Activated T-helper 1 cell treated with anti-CD3 and anti-CD28 coated beads, Interleukin-2, amount 50 U/mL, for 16 hours (primary cell): ENCODE measurements at regions not wholly inside any gene's neighbourhood (a gene's known extent, or its start where the extent isn't known, plus 50 kb on each side); places are given as distances from the start of the nearest gene placed in this dataset.
"Not testable (repeated sequence)": the region's sequence is repeated elsewhere in the genome, so short reads cannot be mapped to it uniquely, and the experiment has no call there.

Experiments
- DNase-seq, 2 donors: peaks; one replicate each; pipeline ENCODE4 v3.0.0-alpha.2; 2020; ENCODE audit warnings: low read depth in 1 of 2, low spot score in 1 of 2

DNA sequence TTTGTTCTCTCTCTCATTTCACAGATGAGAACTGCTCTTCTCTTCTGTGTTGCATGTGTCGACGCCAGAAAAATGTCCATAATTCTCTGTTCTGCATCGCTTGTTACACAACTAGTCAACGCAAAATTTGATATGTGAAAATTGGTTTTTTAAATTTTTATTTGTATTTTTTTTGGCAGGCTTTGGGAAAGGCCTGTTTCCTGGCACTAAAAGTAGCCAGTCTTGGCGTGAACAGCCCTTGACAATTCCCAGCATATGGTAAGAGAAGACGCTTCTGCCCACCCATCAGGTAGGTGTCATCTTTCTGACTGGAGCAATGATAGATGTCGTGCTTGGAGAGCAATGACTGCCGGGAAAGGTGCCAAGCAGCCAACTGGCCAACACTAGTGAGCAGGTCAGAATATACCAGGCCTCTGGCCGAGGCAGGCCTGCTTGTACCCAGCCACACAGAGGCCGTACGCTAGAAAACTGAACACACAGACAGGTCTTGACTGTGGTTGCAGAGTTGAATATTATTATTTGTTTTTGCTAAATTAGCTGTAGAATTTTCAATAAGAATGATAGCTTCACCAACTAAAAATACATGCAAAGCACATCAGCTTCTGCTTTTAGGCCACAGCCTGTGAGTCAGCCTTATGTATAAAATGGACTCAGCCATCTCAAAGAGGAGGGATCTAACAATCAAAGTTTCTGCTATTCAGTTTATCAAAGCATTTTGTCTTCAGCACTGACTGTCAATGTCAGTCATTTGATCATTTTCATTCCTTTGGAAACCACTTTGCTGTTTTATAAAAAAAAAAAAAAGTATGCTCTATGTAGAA, 837.5 kb downstream of the MCTP2 start:
- no peak for DNase-seq

GRCh38 chr15:95075792-95076677, 844.7 kb downstream of the MCTP2 start:
- no peak for DNase-seq

DNA sequence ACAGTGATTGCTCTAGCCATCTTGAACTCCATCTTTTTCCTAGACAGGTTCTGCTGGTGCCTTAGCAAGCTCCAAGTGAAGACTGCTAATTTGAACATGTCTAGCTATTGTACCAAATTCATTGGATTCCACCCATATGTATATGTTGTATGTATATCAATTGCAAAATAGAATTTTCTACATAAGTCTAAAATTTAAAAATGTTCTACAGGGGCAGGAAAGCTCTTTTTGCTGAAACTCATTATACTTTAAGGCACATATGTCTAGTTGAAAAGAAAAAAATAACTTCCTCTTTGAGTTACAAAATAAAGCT, 845.3 kb downstream of the MCTP2 start:
- DNase-seq = no peak

GRCh38 chr15:95078003-95078402, 846.6 kb downstream of the MCTP2 start:
- no peak for DNase-seq

DNA sequence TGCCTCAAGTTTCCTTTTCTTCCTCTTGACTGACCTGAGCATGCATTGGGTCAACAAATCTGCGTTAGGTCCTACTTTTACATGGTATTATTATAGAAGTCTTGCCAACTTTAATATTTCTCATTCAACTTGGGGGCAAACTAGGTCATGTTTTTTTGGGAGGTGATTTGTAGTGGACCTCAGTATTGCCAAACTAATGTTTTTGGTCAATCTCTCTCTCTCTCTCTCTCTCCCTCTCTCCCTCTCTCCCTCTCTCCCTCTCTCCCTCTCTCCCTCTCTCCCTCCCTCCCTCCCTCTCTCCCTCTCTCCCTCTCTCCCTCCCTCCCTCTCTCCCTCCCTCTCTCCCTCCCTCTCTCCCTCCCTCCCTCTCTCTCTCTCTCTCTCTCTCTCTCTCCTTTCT, 848.9 kb downstream of the MCTP2 start:
- not testable (repeated sequence) for DNase-seq

DNA sequence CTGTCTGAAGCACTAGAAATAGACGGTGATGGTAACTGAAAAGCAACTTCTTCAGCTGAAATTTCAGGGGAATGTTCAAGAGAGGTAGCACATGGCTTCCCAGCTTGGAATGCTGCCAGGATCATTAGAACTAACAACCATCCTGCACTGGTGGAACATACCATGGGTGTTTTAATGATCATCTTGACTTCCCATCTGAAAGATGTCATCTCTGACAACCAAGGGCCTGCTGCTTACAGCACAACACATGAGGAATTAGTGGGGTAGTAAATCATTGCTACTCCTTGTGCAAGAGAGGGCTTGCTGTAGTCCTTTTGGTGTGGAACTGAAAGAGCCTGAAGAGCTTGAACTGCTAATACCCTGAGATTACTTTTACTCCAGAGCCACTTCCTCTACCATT, 853.7 kb downstream of the MCTP2 start:
- DNase-seq = no peak

GRCh38 chr15:95086531-95087252, 855.3 kb downstream of the MCTP2 start:
- no peak for DNase-seq

- DNase-seq = no peak
These were observed 855.9 kb downstream of the MCTP2 start for GRCh38 chr15:95087253-95087609.

GRCh38 chr15:95091444-95091843, 860.1 kb downstream of the MCTP2 start:
- no peak for DNase-seq

DNA sequence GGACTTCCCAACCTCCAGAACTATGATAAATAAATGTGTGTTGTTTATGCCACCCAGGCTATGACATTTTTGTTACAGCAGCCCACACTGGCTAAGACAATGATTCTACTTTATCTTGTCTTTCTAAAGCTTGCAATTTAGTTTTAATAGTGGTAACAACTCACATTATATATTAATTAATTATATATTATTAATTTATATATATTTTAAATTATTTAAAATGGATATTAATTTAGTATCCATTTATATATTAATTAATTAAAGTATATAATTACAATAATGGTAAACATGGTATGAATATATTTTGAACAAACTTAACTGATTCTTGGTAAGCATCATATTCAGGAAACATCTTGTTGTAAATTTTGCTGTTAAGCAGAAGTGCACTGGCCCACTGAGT, 863.9 kb downstream of the MCTP2 start:
- no peak for DNase-seq

DNA sequence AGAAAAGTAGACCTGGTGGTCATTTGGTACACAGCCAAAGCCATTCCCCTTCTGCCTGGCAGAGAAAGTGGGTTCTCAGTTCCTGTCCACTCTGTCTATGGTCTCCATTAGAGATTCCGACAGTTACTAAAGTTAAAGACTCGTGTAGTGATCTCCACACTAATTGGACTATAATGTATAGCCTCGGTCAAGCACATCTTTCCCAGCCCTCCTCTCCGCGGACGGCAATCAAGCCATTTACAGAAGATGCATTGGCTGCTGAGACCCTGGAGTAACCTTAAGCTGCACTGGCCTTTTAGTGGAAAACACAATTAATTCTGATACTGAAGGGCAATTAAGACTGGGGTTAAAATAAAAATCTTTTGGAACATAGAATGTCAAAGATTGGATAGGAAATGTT, 865.3 kb downstream of the MCTP2 start:
- no peak for DNase-seq

DNA sequence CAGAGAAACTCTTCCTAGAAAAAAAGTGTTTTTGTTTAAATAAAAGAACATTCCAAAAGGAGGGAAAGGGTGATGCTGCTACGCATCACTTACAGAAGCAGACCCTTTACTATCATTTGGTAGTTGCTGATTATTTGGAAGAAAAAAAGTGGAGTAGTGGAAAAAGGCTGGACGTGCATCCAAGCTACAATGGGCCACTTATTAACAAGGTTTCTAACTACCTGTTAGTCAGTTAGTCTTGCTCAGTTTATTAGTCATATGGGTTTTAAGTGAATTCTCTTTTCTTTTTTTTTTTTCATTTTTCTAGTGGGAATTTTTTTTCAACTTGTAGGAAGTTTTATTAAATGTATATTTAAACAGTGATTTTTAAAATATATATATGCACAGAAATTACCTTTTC, 866.0 kb downstream of the MCTP2 start:
- no peak for DNase-seq

DNA sequence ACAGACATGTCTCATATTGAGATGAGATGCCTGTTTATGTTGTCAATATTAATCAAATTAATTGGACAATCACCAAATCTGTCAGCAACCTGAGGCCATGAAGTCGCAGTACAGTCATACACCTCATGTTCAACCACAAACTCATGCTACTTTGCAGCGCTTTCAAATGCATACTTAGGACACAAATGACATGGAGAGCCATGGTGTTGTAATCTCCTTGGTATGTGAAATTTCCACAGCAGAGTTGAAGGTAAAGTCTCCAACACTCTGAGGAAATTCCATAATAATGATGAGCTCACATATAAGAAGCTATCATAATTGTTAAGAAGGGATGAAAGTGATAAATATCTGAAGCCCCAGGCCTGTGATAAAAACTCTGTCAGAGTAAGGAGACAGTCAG, 873.9 kb downstream of the MCTP2 start:
- DNase-seq = no peak

DNA sequence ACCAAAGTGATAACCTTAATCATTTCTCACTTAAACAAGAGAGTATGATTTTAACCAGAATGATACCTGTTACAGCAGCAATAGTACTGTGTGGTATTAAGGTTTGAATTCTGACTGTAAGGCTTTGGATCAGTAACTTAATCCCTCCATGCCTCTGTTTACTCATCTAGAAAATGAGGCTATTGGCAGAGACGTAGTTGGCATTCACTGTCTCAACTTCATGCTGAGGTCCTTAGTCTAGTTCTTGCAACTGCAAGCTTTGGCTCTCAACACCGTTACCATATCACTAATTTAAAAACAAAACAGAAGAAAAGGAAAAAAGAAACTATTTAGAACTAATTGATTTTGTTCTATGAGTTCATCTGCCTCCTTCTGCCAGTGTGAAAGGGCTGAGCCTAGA, 875.4 kb downstream of the MCTP2 start:
- no peak for DNase-seq

DNA sequence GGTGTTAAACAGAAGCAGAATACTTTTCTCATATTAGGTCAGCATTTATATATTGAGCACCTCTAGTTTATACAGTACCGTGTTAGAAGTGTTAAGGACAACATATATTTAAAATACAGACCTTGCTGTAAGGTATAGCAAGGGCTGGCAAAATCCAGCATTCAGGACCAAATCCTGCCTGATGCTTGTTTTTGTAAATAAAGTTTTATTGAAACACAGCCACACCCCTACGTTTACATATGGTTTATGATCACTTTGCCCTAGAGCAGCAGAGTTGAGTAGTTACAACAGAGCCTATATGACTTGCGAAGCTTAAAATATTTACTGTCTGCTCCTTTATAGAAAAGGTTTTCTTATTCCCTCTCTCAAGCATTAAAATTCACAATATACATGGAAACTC, 877.3 kb downstream of the MCTP2 start:
- no peak for DNase-seq

DNA sequence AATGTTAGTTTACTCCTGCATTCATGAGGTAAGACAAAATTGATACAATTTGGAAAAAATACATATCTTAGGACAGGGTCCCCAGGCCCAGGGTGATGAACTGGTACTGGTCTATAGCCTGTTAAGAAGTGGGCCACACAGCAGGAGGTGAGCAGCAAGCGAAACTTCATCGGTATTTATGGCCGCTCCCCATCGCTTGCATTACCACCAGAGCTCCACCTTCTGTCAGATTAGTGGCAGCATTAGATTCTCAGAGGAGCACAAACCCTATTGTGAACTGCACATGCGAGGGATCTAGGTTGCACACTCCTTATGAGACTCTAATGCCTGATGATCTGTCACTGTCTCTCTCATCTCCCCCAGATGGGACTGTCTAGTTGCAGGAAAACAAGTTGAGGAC, 880.6 kb downstream of the MCTP2 start:
- no peak for DNase-seq

DNA sequence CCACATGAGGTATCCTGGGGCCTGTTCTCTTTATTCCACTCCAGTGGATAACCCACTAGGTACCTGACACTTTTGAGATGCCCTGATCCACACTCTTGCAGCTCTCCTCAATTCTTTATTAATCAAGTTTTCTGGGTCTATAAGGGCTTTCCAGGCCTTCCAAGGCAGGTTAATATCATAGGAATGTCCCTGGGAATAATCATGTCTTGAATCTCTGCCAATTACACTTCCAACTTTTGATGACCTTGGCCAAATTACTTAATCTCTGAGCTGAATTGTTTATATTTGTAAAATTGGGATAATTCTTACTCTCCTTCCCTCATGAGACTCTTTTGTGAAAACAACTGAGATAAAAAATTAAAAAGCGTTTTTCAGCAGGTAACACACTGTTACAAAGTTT, 881.7 kb downstream of the MCTP2 start:
- DNase-seq = no peak

- no peak for DNase-seq
These were observed 887.8 kb downstream of the MCTP2 start for GRCh38 chr15:95119041-95119610.

- no peak for DNase-seq
These were observed 889.2 kb downstream of the MCTP2 start for GRCh38 chr15:95120595-95120994.

- DNase-seq = no peak
These were observed 889.8 kb downstream of the MCTP2 start for GRCh38 chr15:95121191-95121590.

DNA sequence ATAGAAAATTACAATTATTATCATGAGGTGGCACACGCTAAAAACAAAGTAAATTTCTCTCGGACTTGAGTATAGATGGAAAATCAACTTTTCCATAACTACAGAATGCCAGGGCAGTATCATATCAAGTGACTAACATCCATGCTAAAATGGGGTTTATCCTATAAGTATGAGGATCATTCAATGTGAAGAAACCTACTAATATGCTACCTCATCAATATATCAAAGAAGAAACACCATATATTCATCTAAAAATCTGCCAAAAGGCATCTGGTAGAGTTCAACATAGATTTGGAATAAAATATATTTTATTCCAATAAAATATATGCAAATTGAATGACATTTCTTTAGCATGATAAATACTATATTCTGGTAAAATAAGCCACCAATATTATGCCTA, 894.4 kb downstream of the MCTP2 start:
- DNase-seq = no peak

GRCh38 chr15:95127356-95127755, 896.0 kb downstream of the MCTP2 start:
- no peak for DNase-seq
